DMS53 treated with DMSO at 0.1 percent for 48 hours (cell line): ENCODE measurements at regions not wholly inside any gene's neighbourhood (a gene's known extent, or its start where the extent isn't known, plus 50 kb on each side); places are given as distances from the start of the nearest gene placed in this dataset.
"Not testable (repeated sequence)": the region's sequence is repeated elsewhere in the genome, so short reads cannot be mapped to it uniquely, and the experiment has no call there.

Experiments used
- DNase-seq: peaks from one replicate; lab custom pipeline; 2025; ENCODE audit not compliant: unreplicated experiment; lab: John Stamatoyannopoulos, UW

DNA sequence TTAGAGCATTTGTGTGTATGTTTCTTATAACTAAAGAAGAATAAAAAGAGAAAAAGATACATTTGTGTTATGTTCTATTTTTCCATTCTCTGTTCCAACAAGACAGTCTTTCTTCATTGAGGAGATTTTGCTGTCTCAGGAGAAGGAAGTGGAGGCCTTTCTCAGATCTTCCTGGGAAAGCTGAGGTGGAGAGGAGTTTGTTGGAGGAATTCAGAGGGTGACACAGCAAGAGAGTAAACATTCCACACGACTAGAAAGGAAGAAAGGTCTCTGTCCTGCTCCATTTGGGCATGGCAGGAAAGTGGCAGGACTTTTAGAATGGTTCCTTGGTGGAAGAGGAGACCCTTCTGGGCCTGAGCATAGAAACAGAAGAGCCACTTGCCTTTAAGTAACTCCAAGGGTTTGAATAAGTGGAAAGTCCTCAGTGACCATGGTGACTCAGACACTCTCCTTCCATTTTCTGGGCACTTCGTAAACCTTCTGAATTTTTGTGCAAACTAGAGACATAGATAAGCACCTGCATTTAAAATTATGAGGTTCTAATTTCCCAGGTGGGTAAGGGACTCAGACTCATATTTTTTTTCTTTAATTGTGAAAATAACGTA lies 52.3 kb upstream of the COL5A2 start:
- no peak for DNase-seq

GRCh38 chr2:189232759-189233406 lies 53.3 kb upstream of the COL5A2 start:
- no peak for DNase-seq

DNA sequence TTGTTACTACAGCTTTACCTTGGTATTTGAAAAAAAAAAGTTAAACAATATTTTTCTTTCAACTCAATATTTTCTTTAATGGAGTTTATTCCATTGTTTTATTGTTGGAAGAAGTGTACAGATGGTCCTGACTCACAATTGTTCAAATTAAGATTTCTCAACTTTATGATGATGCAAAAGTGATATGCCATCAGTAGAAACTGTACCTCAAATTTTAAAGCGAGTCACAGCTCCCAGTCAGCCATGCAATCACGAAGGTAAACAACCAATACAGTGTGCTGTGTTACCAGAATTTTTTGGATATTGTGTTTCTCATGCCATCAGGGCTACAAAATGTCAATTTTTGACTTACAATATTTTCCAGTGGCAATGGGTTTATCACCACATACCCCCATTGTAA lies 54.0 kb upstream of the COL5A2 start:
- no peak for DNase-seq

DNA sequence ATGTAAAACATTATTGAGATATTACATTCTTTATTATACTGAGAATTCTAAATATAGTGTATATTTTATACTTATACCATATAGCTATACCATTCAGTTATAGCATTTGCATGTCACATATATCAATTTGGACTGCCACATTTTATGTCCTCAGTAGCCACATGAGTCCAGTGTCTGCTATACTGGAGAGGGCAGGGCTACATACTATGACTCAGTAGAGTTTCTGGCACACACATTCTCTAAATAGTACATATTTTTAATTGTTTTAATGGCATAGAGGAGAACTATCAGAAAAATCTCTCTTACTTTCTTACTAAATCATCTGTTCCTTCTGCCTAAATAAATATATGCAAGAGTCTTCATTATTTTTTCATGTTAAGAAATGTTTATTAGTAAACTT lies 55.4 kb upstream of the COL5A2 start:
- DNase-seq = no peak

DNA sequence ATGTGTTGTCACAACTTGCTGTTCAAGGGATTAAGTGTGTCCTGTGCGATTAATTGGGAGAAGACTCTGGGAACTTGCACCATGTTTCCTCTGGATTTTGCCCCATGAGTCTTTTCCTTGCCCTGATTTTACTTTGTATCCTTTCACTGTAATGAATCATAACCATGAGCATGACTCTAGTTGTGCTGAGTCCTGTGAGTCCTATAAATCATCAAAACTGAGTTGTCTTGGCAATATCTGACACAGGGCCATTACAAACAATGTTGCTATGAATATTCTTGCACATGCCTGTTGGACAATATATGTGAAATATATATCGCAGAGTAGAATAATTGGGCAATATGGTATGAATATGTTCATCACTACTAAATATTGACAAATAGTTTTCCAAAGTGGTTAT lies 56.5 kb upstream of the COL5A2 start:
- no peak for DNase-seq

DNA sequence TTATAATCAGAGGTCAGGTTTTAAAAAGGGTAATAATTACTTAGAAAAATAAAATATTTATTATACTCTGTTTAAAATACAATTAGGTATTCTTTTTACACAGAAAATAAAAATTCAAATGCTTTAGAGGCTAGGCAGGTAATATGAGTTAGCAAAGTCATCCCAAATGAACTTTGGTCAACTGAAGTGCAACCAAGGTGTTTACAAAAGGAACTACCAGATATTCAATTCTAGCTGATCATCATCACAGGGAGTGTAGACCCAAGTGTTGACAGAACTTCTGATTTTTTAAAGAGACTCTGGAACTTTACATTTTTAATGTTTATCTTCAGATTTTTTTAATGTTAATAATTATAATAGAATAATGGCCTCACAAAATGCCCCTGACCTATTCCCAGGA lies 59.3 kb upstream of the COL5A2 start:
- no peak for DNase-seq

GRCh38 chr2:189243843-189244242 lies 64.3 kb upstream of the COL5A2 start:
- DNase-seq = not testable (repeated sequence)

- no peak for DNase-seq
Observed at GRCh38 chr2:189247276-189247675, 67.7 kb upstream of the COL5A2 start.

- no peak for DNase-seq
Observed at GRCh38 chr2:189248141-189248540, 68.6 kb upstream of the COL5A2 start.

GRCh38 chr2:189249171-189249570 lies 69.6 kb upstream of the COL5A2 start:
- no peak for DNase-seq

GRCh38 chr2:189249901-189250300 lies 70.3 kb upstream of the COL5A2 start:
- no peak for DNase-seq

GRCh38 chr2:189252991-189253675 lies 73.6 kb upstream of the COL5A2 start:
- DNase-seq = no peak

- no peak for DNase-seq
Observed at GRCh38 chr2:189253836-189254235, 74.3 kb upstream of the COL5A2 start.

GRCh38 chr2:189254268-189254883 lies 74.8 kb upstream of the COL5A2 start:
- no peak for DNase-seq

- DNase-seq = no peak
Observed at GRCh38 chr2:189255711-189256110, 76.2 kb upstream of the COL5A2 start.

GRCh38 chr2:189258616-189259365 lies 79.2 kb upstream of the COL5A2 start:
- DNase-seq = no peak

DNA sequence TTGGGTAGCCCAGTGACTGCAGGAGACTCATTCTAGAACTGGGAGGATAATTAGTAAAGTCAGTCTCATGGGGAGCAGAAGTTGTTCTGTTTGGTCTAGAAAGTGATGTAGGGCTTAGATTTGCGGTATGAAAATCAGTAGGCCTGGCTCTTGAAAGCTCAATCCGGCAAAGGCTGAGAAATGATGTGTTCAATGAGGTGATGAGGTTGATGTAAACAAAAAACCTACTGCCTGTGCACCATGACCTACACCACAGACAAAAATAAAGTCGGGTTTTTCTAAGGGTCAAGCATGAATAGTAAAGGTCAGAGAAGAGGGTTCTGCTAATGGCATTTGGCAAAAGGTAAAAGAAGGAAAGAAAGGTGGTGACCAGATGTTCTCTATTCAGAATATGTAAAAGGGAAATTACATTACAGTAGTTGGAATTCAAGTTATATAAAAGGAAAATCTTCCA lies 80.8 kb upstream of the COL5A2 start:
- DNase-seq = no peak

DNA sequence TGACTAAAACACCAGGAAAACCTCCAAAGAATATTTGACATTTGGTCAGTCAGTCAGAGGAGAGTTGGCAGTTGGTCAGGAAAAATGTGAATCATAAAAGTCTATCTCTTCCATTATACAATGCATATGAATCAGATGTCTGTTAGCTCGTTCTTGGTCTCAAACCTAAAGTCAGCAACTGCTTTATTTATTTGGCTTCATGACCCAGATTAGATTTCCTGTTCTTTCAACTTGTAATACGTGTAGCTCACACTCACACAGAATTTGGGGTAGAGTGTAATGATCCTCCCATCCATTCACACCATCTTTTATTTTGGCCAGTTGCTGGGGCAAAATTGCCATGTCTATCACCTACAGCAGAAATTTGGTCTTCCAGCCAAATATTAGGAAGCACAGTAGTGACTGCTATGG lies 81.9 kb upstream of the COL5A2 start:
- no peak for DNase-seq

- DNase-seq = no peak
Observed at GRCh38 chr2:189261916-189262315, 82.4 kb upstream of the COL5A2 start.

DNA sequence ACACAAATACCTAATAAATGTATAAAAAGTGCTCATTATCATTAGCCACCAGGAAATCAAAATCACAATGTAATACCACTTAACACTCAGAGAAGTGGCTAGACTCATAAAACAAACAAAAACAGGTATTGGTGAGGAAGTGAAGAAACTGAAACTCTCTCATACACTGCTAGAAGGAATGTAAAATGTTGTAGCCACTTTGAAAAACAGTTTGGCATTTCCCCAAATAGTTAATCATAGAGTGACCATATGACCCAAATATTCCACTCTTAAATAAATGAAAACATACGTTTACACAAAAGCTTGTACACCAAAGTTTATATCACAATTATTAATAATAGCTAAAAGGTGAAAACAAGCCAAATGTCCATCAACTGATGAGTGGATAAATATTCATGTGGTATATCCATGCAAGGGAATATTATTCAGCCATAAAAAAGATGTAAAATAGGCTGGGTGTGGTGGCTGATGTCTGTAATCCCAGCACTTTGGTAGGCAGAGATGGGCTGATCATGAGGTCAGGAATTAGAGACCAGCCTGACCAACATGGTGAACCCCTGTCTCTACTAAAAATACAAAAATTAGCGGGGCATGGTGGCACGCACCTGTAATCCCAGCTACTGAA lies 86.2 kb upstream of the COL5A2 start:
- no peak for DNase-seq

- no peak for DNase-seq
Observed at GRCh38 chr2:189267491-189267890, 87.9 kb upstream of the COL5A2 start.
